GM12875 (cell line): ENCODE measurements at regions not wholly inside any gene's neighbourhood (a gene's known extent, or its start where the extent isn't known, plus 50 kb on each side); places are given as distances from the start of the nearest gene placed in this dataset.

Source experiments
- H3K4me3 ChIP-seq: one replicate; pipeline ENCODE4 v1.5.1; 2011; ENCODE audit warnings: low read depth, low read length, control low read depth
- TF ChIP-seq, protein P1 (sequence below): IDR thresholded peaks from 2 replicates; pipeline ENCODE4 v1.5.1; 2011; ENCODE audit warnings: low read depth, mild to moderate bottlenecking, control low read depth, inconsistent platforms, low read length, moderate library complexity, borderline replicate concordance; ENCODE audit not compliant: insufficient read depth

DNA sequence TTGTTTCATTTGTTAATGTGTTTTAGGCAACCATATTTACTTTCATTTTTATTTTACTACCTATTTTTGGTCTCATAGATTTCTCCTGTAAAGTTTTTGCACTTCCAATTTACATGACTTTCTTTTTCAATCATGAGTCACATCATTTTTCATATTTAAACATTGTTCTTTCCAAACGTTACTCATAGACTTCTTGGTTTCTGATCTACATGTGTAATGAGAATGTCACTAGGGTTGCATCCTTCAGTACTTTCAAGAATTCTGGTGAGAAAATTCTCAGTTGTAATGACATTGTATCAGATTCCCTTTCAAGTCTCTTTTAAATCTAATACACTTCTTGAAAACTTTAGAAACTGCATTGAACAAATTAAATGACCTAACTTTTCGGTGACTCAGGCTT, 991.7 kb downstream of the EFNB2 start:
- no peak overlapping the region for H3K4me3 ChIP-seq
- TF ChIP-seq, protein P1, sequence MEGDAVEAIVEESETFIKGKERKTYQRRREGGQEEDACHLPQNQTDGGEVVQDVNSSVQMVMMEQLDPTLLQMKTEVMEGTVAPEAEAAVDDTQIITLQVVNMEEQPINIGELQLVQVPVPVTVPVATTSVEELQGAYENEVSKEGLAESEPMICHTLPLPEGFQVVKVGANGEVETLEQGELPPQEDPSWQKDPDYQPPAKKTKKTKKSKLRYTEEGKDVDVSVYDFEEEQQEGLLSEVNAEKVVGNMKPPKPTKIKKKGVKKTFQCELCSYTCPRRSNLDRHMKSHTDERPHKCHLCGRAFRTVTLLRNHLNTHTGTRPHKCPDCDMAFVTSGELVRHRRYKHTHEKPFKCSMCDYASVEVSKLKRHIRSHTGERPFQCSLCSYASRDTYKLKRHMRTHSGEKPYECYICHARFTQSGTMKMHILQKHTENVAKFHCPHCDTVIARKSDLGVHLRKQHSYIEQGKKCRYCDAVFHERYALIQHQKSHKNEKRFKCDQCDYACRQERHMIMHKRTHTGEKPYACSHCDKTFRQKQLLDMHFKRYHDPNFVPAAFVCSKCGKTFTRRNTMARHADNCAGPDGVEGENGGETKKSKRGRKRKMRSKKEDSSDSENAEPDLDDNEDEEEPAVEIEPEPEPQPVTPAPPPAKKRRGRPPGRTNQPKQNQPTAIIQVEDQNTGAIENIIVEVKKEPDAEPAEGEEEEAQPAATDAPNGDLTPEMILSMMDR, result no peak

DNA sequence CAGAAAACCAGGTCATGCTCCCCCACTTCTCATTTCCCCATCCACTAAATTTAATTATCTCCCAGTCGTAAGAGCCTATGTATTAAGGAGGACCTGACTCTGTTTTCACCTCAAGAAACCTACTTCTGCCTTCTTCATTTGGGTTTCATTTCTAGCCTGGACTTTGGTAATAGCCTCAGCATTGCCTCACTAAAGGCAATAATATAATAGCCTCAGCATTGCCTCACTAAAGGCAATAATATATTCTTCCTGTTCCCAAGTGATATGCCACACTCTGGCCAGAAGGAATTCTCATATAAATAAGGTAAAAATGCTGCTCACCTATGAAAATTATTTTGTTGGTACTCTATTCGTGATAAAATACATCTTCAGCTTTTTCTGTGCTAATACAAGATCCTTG, 993.9 kb downstream of the EFNB2 start:
- no peak overlapping the region for H3K4me3 ChIP-seq
- TF ChIP-seq, protein P1, result no peak

DNA sequence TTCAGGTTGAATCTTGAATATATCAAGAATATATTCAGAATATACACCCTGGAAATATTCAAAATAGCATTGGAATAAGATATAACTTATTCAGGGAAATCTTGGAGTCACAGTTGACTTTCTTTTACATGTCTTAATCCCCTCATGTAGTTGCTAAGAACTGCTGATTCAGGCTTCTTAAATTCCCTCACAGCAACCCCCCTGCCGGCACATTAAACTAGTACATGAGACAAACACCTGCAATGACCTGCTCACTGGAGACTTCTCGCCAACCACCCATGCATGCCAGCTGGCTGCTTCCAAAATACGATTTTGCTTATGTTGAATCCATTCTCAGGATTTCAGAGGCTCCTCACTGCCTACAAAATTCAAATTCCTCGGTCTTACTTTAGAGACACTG, 997.1 kb downstream of the EFNB2 start:
- H3K4me3 ChIP-seq, result no peak overlapping the region
- TF ChIP-seq, protein P1, result no peak

DNA sequence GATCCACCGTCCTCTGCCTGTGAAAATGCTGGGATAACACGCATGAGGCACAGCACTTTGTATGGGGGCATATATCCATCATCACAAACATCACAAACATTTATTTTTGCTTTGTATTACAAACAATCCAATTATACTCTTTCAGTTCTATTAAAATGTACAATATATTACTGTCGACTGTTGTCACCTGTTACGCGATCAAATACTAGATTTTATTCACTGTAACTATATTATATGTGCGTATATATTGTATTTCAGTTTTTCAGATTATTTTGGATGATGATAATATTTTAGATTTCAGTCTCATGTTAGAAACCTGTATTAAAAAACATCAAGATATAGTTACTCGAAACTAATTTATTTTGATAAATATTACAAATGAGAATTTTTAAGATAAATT, 998.3 kb downstream of the EFNB2 start:
- TF ChIP-seq, protein P1, result no peak
- H3K4me3 ChIP-seq, result no peak overlapping the region

DNA sequence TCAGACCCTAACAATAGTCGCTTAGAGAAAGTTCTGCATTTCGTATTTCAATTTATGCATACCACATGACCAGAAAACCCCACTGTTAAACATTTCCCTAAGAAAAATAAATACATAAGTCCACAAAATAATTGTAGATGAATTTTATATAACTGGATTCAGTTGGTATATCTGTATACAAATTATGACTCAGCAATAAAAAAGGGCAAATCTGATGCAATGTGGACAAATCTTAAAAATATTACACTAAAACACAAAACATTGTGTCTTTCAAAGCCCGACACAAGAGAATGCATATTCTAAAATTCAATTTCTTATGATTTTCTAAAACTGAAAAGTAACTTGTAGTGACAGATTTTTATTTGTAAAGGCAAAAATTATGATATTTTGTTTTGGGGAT, 1005.0 kb downstream of the EFNB2 start:
- TF ChIP-seq, protein P1, result no peak
- H3K4me3 ChIP-seq, result no peak overlapping the region

DNA sequence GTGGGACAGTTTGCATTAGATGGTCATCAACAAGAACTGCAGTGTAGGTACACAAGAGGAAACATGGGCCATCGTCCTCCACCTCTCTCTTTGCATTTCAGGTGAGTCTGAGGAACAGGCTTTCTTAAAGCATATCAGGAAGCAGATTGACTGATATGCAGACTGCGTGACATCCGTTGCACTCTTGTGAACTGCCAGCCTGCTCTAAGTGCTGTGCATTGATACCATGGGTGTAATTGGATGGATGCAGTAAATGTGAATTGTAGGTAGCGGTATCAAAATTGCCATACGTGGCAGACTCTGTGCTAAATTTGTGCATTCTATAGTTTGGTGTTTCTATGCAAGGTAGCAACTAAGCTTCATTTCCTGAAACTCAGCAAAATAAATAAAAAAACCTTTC, 1008.3 kb downstream of the EFNB2 start:
- TF ChIP-seq, protein P1, result no peak
- no peak overlapping the region for H3K4me3 ChIP-seq

DNA sequence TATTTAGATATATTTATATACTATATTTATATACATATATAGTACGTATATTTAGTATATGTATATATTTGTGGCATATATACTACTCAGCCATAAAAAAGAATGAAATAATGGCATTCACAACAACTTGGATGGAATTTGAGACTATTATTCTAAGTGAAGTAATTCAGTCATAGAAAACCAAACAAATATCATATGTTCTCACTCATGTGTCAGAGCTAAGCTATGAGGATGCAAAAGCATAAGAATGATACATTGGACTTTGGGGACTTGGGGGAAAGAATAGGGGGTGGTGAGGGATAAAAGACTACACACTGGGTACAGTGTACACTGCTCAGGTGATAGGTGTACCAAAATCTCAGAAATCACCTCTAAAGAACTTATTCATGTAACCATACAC, 1015.7 kb downstream of the EFNB2 start:
- TF ChIP-seq, protein P1, result no peak
- H3K4me3 ChIP-seq, result no peak overlapping the region
